ENCODE measurements at regions not wholly inside any gene's neighbourhood (a gene's known extent, or its start where the extent isn't known, plus 50 kb on each side); places are given as distances from the start of the nearest gene placed in this dataset.

DNA sequence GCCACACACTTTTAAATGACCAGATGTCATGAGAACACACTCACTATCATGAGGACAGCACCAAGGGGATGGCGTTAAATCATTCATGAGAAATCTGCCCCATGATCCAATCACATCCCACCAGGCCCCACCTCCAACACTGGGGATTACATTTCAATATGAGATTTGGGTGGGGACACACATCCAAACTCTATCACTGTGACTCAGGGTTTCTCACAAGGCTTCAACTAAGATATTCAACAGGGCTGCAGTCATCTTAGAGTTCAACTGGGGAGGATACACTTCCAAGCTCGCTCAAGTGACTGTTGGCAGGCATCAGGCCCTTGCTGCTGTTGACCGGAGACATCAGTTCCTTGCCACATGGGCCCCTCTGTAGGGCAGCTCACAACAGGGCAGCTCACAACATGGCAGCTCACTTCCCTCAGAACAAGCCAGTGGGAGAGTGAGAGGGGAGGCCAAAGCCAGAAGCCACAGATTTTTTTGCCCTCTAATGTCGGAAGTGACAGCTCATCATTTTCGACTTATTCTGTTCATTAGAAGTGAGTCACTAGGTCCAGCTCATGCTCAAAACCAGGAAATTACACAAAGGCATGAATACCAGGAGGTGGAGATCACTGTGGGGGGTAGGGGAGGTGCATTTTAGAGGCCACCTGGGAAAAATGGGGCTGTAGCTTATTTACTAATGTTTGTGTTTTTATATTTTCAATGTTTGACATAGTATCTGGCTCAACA is 50.8 kb upstream of the PTHLH start:
- Mint-ChIP-seq H3K4me1 (peaks cover 21% of the 10 kb centered on the region), H3K4me3 (no peak overlapping the region), H3K27me3 (ENCODE audit: low read depth) (peaks cover 11% of the 10 kb centered on the region), H3K9me3 (no peaks in the 10 kb centered on the region), H3K27ac (no peak overlapping the region), H3K36me3 (ENCODE audit: low read depth) (no peaks in the 10 kb centered on the region)
- TF ChIP-seq, protein P1, sequence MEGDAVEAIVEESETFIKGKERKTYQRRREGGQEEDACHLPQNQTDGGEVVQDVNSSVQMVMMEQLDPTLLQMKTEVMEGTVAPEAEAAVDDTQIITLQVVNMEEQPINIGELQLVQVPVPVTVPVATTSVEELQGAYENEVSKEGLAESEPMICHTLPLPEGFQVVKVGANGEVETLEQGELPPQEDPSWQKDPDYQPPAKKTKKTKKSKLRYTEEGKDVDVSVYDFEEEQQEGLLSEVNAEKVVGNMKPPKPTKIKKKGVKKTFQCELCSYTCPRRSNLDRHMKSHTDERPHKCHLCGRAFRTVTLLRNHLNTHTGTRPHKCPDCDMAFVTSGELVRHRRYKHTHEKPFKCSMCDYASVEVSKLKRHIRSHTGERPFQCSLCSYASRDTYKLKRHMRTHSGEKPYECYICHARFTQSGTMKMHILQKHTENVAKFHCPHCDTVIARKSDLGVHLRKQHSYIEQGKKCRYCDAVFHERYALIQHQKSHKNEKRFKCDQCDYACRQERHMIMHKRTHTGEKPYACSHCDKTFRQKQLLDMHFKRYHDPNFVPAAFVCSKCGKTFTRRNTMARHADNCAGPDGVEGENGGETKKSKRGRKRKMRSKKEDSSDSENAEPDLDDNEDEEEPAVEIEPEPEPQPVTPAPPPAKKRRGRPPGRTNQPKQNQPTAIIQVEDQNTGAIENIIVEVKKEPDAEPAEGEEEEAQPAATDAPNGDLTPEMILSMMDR (IDR thresholded peaks at IDR 0.05; ENCODE audit: unreplicated experiment in 3 of 3) = no peak

DNA sequence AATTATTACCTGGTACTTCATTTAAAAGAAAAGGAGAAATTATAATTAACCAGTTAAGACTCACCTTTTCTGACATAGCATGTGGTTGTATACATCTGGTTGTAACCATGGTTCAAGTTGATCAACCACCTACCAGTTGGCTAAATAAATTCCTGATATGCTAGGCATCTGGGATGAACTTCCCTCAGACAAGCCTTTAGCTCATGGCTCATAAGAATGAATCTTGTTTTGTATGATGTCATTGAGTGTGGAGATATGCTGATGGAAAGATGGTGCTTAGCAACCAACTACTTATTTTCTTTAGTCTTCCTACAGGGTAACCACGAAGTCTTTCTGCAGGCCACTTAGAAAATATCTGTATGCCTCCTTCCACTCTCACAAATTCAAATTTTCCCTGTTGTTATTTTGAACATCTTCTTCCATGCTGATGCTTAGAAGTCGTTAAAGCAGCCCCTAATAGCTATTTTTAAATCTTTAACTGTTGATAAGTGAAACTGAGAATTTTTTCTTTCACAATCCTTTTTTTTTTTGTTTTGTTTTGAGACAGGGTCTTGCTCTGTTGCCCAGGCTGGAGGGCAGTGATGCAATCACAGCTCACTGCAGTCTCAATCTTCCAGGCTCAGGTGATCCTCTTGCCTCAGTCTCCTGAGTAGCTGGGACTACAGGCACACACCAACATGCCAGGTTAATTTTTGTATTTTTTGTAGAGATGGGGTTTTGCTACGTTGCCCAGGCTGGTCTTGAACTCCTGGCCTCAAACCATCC is 51.9 kb upstream of the PTHLH start:
- Mint-ChIP-seq H3K9me3 (no peaks in the 10 kb centered on the region), H3K36me3 (ENCODE audit: low read depth) (no peaks in the 10 kb centered on the region), H3K4me1 (peaks cover 21% of the 10 kb centered on the region), H3K27ac (no peak overlapping the region), H3K27me3 (ENCODE audit: low read depth) (peaks cover 11% of the 10 kb centered on the region), H3K4me3 (no peak overlapping the region)
- TF ChIP-seq, protein P1 (IDR thresholded peaks at IDR 0.05; ENCODE audit: unreplicated experiment in 3 of 3) = no peak

DNA sequence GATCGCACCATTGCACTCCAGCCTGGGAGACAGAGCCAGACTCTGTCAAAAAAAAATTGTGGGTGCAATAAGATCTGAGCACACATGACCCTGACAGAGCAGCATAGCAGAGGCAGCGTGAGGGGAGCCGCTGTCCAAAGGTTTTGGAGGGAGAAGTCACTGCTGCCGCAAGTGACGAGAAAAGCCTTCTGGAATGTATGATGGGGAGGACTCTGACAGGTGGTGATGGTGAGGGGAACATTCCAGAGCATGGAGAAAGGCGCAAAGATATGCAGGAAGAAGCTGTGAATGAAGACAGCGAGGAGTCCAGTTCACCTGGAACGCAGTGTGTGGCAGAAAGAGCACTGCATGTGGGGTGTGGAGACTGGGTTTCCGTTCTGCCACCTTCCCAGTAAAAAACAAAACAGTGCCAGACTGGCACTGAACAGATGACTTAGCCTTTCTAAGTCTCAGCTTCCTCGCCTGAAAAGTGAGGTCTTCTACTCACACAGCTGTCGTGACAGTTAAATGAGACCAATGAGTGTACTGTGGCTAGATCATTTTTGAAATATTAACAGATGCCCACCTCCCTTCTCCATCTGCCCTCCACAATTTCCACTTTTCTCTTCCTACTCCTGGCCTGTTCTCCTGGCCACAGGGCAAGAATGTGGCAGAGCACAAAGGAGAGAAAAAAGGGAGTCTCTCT is 53.4 kb upstream of the PTHLH start:
- H3K27ac Mint-ChIP-seq = no peak overlapping the region
- no peaks in the 10 kb centered on the region for H3K9me3 Mint-ChIP-seq
- no peak overlapping the region for H3K4me3 Mint-ChIP-seq
- H3K4me1 Mint-ChIP-seq = peaks cover 21% of the 10 kb centered on the region
- H3K36me3 Mint-ChIP-seq (ENCODE audit: low read depth) = no peaks in the 10 kb centered on the region
- H3K27me3 Mint-ChIP-seq (ENCODE audit: low read depth) = peaks cover 14% of the 10 kb centered on the region
- TF ChIP-seq, protein P1 (IDR thresholded peaks at IDR 0.05; ENCODE audit: unreplicated experiment in 3 of 3) = no peak

DNA sequence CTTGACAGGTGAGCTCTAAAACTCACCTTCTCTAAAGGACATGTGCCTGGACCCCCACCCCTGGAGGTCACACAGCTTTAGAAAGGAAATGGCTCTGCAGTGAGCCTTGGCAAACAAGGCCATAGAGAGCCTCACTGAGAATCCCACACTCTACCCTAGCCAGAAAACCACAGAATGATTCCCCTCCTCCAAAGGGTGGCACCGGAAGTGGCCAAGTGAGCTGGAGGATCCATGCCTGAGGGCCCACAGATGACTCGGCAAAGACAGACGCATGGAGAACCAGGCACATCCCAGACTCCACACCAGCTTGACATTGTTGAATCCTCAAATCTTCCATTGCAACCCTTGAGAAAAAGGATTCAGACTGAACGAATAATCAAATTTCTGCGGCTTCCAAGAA is 54.2 kb upstream of the PTHLH start:
- TF ChIP-seq, protein P1 (IDR thresholded peaks at IDR 0.05; ENCODE audit: unreplicated experiment in 3 of 3) = no peak
- H3K27me3 Mint-ChIP-seq (ENCODE audit: low read depth) = peaks cover 14% of the 10 kb centered on the region
- H3K36me3 Mint-ChIP-seq (ENCODE audit: low read depth) = no peaks in the 10 kb centered on the region
- H3K27ac Mint-ChIP-seq = peak overlapping the region in 1 of 3 experiments; percentile 35
- H3K4me1 Mint-ChIP-seq = peaks cover 21% of the 10 kb centered on the region
- no peaks in the 10 kb centered on the region for H3K9me3 Mint-ChIP-seq
- no peak overlapping the region for H3K4me3 Mint-ChIP-seq

DNA sequence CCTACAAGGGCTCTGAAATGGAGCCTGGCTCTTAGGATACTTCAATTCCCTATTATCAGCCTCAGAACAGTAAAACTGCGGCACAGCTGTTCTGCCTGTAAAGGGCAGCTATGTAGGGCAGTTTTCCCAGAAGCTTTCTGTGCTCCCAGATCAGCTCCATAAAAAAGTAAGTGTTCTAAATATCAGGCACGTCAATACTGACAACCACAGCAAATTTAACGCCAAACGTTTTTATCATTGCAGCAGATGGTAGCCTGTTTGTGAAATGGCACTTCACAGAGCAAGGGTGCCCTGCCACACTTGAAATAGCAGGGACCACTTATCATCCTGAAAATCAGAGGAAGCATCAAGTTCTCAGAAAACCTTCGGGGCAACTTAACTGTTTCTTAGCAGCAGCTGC is 54.8 kb upstream of the PTHLH start:
- Mint-ChIP-seq H3K4me3 (no peak overlapping the region), H3K27me3 (ENCODE audit: low read depth) (peaks cover 14% of the 10 kb centered on the region), H3K27ac (peak overlapping the region in 1 of 3 experiments; percentile 35)

More for the DNA sequence above, 54.8 kb upstream of the PTHLH start:
- Mint-ChIP-seq H3K9me3 (no peaks in the 10 kb centered on the region), H3K4me1 (peaks cover 21% of the 10 kb centered on the region), H3K36me3 (ENCODE audit: low read depth) (no peaks in the 10 kb centered on the region)
- TF ChIP-seq, protein P1 (IDR thresholded peaks at IDR 0.05; ENCODE audit: unreplicated experiment in 3 of 3) = no peak

Data from nephron (organoid).